GM19351 (cell line): ENCODE measurements at regions not wholly inside any gene's neighbourhood (a gene's known extent, or its start where the extent isn't known, plus 50 kb on each side); places are given as distances from the start of the nearest gene placed in this dataset.

Source experiments
- ATAC-seq: cut with Tn5 transposase; IDR thresholded peaks from one replicate; pipeline ENCODE4 v1.9.1; 2021; ENCODE audit warnings: mild to moderate bottlenecking, moderate library complexity; ENCODE audit not compliant: unreplicated experiment

DNA sequence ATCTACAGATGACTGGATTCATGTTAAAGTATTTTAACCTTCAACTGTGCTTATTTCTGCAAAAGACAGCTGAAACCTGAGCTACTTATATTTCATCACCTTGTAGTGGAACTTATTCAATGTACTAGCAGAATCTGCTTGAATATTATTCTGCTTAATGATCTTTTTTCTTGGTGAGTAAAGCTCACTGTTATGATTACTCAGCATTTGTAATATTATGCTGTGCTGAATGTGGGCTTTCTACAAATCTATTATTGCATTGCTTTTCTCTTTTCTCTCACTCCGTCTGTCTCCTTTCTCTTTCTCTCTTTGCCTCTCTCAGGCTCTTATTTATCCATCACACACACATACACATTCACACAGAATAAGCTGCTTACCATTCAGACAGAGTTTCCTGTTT is 98.7 kb upstream of the TMEM196 start:
- no peak for ATAC-seq

- no peak for ATAC-seq
Observed at GRCh38 chr7:19871102-19871501, 97.7 kb upstream of the TMEM196 start.

DNA sequence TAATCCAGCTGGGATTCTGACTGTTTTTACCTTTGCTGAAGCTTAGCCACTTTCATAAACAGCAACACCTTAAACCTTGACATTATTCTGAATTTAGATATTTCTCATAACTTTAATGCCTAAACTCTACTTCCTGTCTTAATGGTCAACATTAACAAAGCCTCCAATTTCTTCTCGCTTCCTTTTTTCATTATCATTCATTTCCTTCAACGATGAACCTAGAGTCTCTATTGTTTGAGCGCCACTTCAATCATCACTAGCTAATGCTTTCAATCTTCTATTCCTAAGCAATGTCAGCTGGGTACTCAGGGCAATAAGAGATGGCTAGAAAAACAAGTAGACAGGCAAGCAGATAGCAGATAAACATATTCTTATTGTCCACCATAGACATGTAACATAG is 96.6 kb upstream of the TMEM196 start:
- ATAC-seq = no peak

DNA sequence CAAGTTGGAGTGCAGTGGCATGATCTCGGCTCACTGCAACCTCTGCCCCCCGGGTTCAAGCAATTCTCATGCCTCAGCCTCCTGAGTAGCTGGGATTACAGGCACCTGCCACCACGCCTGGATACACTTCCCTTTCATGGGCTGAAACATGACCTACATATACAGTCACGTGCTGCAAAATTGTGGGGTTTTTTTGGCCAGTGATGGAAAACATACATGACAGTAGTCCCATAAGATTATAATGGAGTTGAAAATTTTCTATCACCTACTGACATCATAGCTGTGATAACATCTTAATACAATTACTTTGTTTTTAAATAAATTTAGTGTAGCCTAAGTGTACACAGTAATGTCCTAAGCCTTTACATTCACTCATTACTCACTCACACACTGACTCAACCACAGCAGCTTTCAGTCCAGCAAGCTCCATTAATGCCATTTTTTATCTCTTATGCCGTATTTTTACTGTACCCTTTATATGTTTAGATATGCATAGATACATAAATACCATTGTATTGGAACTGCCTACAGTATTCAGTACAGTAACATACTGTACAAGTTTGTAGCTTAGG is 79.9 kb upstream of the TMEM196 start:
- ATAC-seq = no peak

GRCh38 chr7:19852192-19852591 is 78.8 kb upstream of the TMEM196 start:
- ATAC-seq = no peak

GRCh38 chr7:19851504-19851903 is 78.1 kb upstream of the TMEM196 start:
- ATAC-seq = no peak

DNA sequence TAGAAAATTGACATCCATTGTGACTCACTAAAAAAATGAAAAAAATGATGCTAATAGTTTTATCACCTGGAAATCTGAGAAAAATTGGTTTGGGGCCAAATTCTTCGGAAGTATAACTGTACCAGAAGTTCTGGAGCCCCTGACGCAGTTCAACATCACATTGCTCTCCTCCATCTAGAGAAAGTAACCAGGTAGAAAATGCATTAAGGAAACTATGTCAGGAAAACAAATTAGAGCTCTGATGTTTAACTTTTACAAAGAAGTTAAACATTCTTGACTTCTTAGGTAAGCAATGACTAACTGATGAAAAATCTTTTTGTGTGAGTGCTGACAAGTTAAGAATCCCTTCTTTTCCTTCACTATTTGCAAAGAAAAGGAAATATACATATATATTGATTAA is 61.1 kb upstream of the TMEM196 start:
- ATAC-seq = no peak

DNA sequence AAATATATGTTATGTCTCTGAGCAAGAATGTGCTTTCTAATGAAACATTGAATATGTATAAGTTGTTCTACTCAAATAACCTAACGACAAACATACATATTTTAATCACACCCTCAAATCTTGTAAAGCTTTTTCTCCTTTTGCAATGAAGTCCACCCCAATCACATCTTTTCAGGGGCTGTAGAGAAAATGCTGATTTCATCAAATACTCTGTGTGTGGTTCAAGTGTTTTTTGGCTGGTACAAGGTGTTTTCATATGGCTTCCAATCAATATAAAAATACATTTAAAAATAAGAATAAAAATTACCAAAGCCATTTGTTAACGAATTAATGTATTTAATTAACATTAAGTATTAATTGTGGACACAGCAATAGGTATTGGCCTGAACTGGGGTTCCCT is 57.2 kb upstream of the TMEM196 start:
- no peak for ATAC-seq
